AG09319 (cell line): ENCODE measurements at regions not wholly inside any gene's neighbourhood (a gene's known extent, or its start where the extent isn't known, plus 50 kb on each side); places are given as distances from the start of the nearest gene placed in this dataset.

Experiments used
- DNase-seq: peaks from one replicate; pipeline ENCODE4 v3.0.0-alpha.2; 2010; ENCODE audit warnings: low read depth; ENCODE audit errors: extremely low read depth
- CTCF ChIP-seq: IDR thresholded peaks from 2 replicates; pipeline ENCODE4 v1.5.1; 2011; ENCODE audit warnings: low read depth, mild to moderate bottlenecking, inconsistent platforms, low read length, moderate library complexity

GRCh38 chr20:22701679-22702308, 117.4 kb upstream of the FOXA2 start:
- TF ChIP-seq CTCF, result no peak
- DNase-seq, result no peak

GRCh38 chr20:22703843-22704242, 119.5 kb upstream of the FOXA2 start:
- DNase-seq, result no peak
- TF ChIP-seq CTCF, result no peak

DNA sequence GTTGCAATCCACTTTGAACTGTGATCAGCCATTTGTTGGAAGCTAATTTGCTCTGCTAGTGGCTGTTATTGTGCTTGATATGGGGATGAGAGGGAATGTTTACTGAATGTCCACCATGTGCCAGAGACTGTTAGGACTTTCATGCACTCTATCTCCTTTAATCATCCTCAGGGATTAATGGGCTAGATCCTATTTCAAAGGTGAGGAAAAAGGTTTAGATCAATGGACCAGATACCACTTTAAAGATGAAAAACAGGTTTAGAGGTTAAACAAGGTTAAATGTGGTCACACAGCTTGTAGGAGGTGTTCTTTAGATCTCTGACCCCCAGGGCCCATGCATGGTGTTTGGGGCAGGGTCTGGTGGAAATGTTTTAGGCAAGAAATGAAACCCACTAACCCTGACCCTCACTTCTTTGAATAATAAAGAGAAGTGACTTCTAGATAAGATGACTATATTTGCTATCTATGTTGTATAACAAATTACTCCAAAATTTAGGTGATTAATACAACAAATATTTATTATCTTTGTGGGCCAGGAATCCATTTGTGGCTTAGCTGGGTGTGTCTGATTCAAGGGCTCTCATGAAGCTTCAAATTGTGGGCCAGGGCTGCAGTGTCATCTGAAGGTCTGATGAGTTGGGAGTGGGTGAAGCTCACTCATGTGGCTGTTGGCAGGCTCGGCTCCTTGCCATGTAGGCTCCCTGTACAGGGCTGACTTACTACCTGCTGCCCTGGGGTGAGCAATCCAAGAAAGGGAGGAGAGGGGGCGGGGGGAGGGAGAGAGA, 127.8 kb upstream of the FOXA2 start:
- no peak for TF ChIP-seq CTCF
- DNase-seq, result no peak

- no peak for DNase-seq
- TF ChIP-seq CTCF, result no peak
These were observed 132.5 kb upstream of the FOXA2 start for GRCh38 chr20:22716821-22717351.

DNA sequence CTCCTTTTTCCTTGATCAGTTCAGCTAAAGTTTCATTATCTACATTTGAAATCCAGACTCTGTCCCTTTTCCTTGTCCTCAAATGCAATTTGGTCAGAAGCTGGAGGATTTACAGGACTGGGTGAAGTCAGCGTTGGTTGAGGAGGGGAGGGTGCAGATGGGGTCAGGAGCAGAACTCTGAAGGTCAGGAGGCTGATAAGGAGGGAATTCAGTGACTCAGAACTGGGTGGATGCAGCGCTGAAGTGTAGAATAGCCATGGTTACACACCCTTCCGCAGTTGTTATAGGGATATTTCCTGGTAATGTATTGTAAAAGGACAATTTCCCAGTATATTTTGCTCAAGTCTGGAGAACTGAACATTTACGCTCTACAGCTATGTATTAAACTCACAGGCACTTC, 133.1 kb upstream of the FOXA2 start:
- DNase-seq, result no peak
- TF ChIP-seq CTCF, result no peak

GRCh38 chr20:22719167-22719591, 134.8 kb upstream of the FOXA2 start:
- TF ChIP-seq CTCF, result no peak
- no peak for DNase-seq

GRCh38 chr20:22720206-22720605, 135.8 kb upstream of the FOXA2 start:
- DNase-seq, result no peak
- TF ChIP-seq CTCF, result no peak
